HTR-8/SVneo (cell line): ENCODE measurements at regions not wholly inside any gene's neighbourhood (a gene's known extent, or its start where the extent isn't known, plus 50 kb on each side); places are given as distances from the start of the nearest gene placed in this dataset.
"Not testable (repeated sequence)": the region's sequence is repeated elsewhere in the genome, so short reads cannot be mapped to it uniquely, and the experiment has no call there.

Source experiments
- DNase-seq: peaks from one replicate; pipeline ENCODE4 v3.0.0; 2011; ENCODE audit warnings: low spot score, mixed read lengths; ENCODE audit not compliant: insufficient read length
- FAIRE-seq: peaks from 2 replicates; lab custom pipeline; 2011; peaks lifted over from hg19 to GRCh38; lab: Jason Lieb, UNC

- DNase-seq, FAIRE-seq: not testable (repeated sequence)
These were observed 184.0 kb upstream of the OSBPL11 start for GRCh38 chr3:125779276-125779675.

- FAIRE-seq, result not testable (repeated sequence)
These were observed 184.6 kb upstream of the OSBPL11 start for GRCh38 chr3:125779918-125780317.

GRCh38 chr3:125781678-125782077 is 186.4 kb upstream of the OSBPL11 start:
- not testable (repeated sequence) for DNase-seq, FAIRE-seq

More at GRCh38 chr3:125779918-125780317, 184.6 kb upstream of the OSBPL11 start:
- not testable (repeated sequence) for DNase-seq

- DNase-seq, FAIRE-seq: not testable (repeated sequence)
These were observed 178.7 kb upstream of the ROPN1B start for GRCh38 chr3:125790312-125790711.

- not testable (repeated sequence) for DNase-seq, FAIRE-seq
These were observed 178.0 kb upstream of the ROPN1B start for GRCh38 chr3:125791021-125791420.

- not testable (repeated sequence) for DNase-seq, FAIRE-seq
These were observed 159.0 kb upstream of the ROPN1B start for GRCh38 chr3:125810010-125810409.

GRCh38 chr3:125822175-125822574 is 146.8 kb upstream of the ROPN1B start:
- not testable (repeated sequence) for FAIRE-seq, DNase-seq

- not testable (repeated sequence) for DNase-seq, FAIRE-seq
These were observed 137.8 kb upstream of the ROPN1B start for GRCh38 chr3:125831005-125831750.

- DNase-seq, FAIRE-seq: not testable (repeated sequence)
These were observed 133.4 kb upstream of the ROPN1B start for GRCh38 chr3:125835562-125835961.

- not testable (repeated sequence) for FAIRE-seq, DNase-seq
These were observed 132.9 kb upstream of the ROPN1B start for GRCh38 chr3:125836011-125836551.

GRCh38 chr3:125836786-125837185 is 132.2 kb upstream of the ROPN1B start:
- FAIRE-seq, DNase-seq: not testable (repeated sequence)

- DNase-seq, FAIRE-seq: not testable (repeated sequence)
These were observed 130.1 kb upstream of the ROPN1B start for GRCh38 chr3:125838857-125839256.

- FAIRE-seq, result not testable (repeated sequence)
These were observed 128.5 kb upstream of the ROPN1B start for GRCh38 chr3:125840465-125840864.

GRCh38 chr3:125847966-125848365 is 121.0 kb upstream of the ROPN1B start:
- FAIRE-seq, DNase-seq: not testable (repeated sequence)

More at GRCh38 chr3:125840465-125840864, 128.5 kb upstream of the ROPN1B start:
- not testable (repeated sequence) for DNase-seq

GRCh38 chr3:125855006-125855405 is 114.0 kb upstream of the ROPN1B start:
- not testable (repeated sequence) for DNase-seq, FAIRE-seq

- DNase-seq, FAIRE-seq: not testable (repeated sequence)
These were observed 108.4 kb upstream of the ROPN1B start for GRCh38 chr3:125860547-125860946.

- not testable (repeated sequence) for DNase-seq, FAIRE-seq
These were observed 106.1 kb upstream of the ROPN1B start for GRCh38 chr3:125862841-125863254.

- DNase-seq, FAIRE-seq: not testable (repeated sequence)
These were observed 104.4 kb upstream of the ROPN1B start for GRCh38 chr3:125864532-125864931.

- DNase-seq, FAIRE-seq: not testable (repeated sequence)
These were observed 83.0 kb upstream of the ROPN1B start for GRCh38 chr3:125886006-125886405.

GRCh38 chr3:125899181-125899580 is 69.8 kb upstream of the ROPN1B start:
- not testable (repeated sequence) for FAIRE-seq, DNase-seq

- DNase-seq, FAIRE-seq: not testable (repeated sequence)
These were observed 67.5 kb upstream of the ROPN1B start for GRCh38 chr3:125901473-125901872.
